Esophagus muscularis mucosa (tissue), 3 donors: ENCODE measurements at regions not wholly inside any gene's neighbourhood (a gene's known extent, or its start where the extent isn't known, plus 50 kb on each side); places are given as distances from the start of the nearest gene placed in this dataset.
"Not testable (repeated sequence)": the region's sequence is repeated elsewhere in the genome, so short reads cannot be mapped to it uniquely, and the experiment has no call there.

Source experiments
- EP300 ChIP-seq: sonication (generic); formaldehyde crosslinking; IDR thresholded peaks from one replicate; pipeline ENCODE4 v1.6.1; 2017; ENCODE audit warnings: antibody characterized with exemption
- TF ChIP-seq, protein P1 (sequence below), 3 experiments: fragments of 200-600 bp in 2 of 3; fragments of 450-650 bp in 1 of 3; sonication (generic) in 2 of 3; IDR thresholded peaks; one replicate each; pipeline ENCODE4 v1.5.1; 2017 to 2019; ENCODE audit warnings: antibody characterized with exemption in 3 of 3, mild to moderate bottlenecking in 2 of 3, moderate library complexity in 1 of 3

DNA sequence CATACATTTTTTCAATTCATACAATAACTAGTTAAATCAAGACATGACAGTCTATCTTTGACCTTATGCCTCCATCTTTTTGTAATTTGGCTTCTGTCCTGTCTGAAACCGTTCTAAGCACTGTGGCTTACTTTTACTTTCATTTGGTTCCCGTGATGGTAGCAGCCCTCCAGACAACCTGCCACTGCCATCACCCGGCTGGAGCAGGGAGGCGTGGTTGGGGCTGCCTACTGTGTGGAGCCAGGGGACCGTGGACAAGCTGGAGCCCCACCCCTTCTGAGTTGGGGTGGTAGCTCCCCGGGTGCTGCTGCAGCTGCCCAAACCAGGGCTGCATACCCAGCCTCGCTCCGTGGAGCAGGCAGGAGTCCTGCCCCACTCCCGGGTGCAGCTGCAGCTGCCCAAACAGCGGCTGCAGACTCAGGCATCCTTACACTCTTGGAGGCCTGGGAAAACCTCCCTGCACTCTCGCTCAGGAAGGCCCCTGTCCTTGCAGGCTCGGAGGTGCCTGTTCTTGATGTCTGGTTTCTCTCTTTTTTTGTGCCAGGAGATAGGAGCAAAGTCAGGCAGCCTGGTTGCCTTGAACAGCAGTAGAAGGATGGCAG, 312.4 kb downstream of the ANKRD30B start:
- TF ChIP-seq, protein P1, sequence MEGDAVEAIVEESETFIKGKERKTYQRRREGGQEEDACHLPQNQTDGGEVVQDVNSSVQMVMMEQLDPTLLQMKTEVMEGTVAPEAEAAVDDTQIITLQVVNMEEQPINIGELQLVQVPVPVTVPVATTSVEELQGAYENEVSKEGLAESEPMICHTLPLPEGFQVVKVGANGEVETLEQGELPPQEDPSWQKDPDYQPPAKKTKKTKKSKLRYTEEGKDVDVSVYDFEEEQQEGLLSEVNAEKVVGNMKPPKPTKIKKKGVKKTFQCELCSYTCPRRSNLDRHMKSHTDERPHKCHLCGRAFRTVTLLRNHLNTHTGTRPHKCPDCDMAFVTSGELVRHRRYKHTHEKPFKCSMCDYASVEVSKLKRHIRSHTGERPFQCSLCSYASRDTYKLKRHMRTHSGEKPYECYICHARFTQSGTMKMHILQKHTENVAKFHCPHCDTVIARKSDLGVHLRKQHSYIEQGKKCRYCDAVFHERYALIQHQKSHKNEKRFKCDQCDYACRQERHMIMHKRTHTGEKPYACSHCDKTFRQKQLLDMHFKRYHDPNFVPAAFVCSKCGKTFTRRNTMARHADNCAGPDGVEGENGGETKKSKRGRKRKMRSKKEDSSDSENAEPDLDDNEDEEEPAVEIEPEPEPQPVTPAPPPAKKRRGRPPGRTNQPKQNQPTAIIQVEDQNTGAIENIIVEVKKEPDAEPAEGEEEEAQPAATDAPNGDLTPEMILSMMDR (IDR thresholded peaks at IDR 0.05) = not testable (repeated sequence)
- TF ChIP-seq EP300 = not testable (repeated sequence)
